Uterus (tissue), 2 donors: ENCODE measurements at regions not wholly inside any gene's neighbourhood (a gene's known extent, or its start where the extent isn't known, plus 50 kb on each side); places are given as distances from the start of the nearest gene placed in this dataset.

Source experiments
- POLR2A ChIP-seq, 2 donors: fragments of 450-650 bp; IDR thresholded peaks; one replicate each; pipeline ENCODE4 v1.6.1; 2016; ENCODE audit warnings: antibody characterized with exemption in 2 of 2, mild to moderate bottlenecking in 1 of 2, moderate library complexity in 1 of 2
- TF ChIP-seq, protein P1 (sequence below), 4 experiments: fragments of 200-600 bp in 2 of 4; fragments of 450-650 bp in 2 of 4; sonication (generic) in 2 of 4; IDR thresholded peaks; one replicate each; pipeline ENCODE4 v1.5.1; 2016 to 2019; ENCODE audit warnings: antibody characterized with exemption in 4 of 4, mild to moderate bottlenecking in 2 of 4, moderate library complexity in 1 of 4

DNA sequence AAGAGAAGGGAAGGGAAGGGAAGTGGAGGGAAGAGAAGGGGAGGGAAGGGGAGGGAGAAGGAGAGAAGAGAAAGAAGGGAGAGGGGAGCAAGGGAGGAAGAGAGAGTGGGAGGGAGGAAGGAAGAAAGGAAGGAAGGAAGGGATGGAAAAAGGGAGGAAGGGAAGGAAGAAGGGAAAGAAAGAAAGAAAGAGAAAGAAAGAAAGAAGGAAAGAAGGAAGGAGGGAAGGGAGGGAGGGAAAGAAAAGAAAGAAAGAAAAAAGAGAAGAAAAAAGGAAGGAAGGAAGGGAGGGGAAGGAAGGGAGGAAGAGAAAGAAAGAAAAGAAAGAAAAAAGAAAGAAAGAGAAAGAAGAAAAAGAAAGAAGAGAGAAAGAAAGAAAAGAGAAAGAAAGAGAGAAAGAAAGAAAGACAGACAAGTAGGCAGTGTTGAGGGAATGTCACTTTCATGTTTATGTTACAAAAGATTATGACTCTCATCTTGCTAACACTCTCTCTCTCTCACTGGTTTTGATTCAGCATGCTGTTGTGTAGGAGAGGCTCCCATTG is 58.0 kb upstream of the ZNF804A start:
- TF ChIP-seq, protein P1, sequence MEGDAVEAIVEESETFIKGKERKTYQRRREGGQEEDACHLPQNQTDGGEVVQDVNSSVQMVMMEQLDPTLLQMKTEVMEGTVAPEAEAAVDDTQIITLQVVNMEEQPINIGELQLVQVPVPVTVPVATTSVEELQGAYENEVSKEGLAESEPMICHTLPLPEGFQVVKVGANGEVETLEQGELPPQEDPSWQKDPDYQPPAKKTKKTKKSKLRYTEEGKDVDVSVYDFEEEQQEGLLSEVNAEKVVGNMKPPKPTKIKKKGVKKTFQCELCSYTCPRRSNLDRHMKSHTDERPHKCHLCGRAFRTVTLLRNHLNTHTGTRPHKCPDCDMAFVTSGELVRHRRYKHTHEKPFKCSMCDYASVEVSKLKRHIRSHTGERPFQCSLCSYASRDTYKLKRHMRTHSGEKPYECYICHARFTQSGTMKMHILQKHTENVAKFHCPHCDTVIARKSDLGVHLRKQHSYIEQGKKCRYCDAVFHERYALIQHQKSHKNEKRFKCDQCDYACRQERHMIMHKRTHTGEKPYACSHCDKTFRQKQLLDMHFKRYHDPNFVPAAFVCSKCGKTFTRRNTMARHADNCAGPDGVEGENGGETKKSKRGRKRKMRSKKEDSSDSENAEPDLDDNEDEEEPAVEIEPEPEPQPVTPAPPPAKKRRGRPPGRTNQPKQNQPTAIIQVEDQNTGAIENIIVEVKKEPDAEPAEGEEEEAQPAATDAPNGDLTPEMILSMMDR (IDR thresholded peaks at IDR 0.05) = no peak
- TF ChIP-seq POLR2A (IDR thresholded peaks at IDR 0.05) = no peak
